Left renal pelvis (tissue), 4 donors: ENCODE measurements at regions not wholly inside any gene's neighbourhood (a gene's known extent, or its start where the extent isn't known, plus 50 kb on each side); places are given as distances from the start of the nearest gene placed in this dataset.
"Not testable (repeated sequence)": the region's sequence is repeated elsewhere in the genome, so short reads cannot be mapped to it uniquely, and the experiment has no call there.

Experiments used
- DNase-seq, 4 donors: peaks; one replicate each; pipeline ENCODE4 v3.0.0-alpha.2; 2013; ENCODE audit warnings: low read depth in 4 of 4, low spot score in 3 of 4

DNA sequence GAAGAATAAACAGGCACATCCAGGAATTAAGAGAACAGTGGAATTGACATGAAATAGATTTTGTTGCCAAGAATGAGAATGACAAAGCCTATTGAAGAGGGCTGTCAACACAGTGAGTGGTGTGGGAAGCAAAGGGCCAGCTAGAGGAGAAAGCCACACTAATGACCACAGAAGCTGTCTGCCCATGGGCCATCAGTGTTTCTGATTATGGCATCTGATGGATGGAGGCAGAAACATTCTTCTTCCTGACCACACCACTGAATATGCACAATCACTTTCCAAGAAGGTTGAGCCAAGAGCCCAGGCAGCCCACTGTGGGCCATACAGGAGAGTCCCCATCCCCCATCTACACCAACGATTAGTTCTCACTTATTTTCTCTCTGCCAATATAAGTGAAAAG lies 146.0 kb upstream of the SH3BP4 start:
- no peak for DNase-seq

DNA sequence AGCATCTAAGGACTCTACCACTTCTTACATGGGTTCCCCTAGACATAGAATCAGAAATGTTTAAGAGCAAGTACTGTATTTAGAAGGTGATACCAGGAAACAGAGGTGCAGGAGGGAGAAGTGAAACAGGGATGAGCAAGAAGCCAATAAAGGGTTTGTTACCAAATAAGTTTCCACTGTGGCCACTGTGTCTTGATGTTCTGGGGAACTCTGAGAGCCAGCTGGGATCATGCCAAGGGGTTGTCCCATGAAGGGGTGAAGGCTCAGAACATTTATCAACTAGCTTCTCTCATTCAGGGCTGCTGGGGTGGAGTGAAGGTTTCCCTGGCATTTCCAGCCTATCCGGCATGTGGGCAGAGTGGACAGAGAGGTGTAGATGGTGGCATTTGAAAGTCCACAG lies 147.1 kb upstream of the SH3BP4 start:
- DNase-seq = no peak

DNA sequence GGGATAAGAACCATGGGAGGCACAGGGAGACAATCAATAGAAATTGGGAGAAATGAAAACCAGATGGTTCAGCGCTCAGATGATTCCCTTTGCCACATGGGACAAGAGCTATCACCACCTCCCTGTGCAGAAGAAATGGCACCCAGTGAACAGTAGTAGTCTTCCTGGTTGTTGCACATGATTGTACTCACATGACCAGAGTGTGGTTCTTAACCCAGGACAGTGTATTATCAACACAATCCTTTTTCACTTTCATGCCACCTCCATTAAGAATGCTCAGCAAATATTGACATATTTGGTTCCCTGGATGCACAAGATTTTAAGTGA lies 149.0 kb upstream of the SH3BP4 start:
- DNase-seq = no peak

DNA sequence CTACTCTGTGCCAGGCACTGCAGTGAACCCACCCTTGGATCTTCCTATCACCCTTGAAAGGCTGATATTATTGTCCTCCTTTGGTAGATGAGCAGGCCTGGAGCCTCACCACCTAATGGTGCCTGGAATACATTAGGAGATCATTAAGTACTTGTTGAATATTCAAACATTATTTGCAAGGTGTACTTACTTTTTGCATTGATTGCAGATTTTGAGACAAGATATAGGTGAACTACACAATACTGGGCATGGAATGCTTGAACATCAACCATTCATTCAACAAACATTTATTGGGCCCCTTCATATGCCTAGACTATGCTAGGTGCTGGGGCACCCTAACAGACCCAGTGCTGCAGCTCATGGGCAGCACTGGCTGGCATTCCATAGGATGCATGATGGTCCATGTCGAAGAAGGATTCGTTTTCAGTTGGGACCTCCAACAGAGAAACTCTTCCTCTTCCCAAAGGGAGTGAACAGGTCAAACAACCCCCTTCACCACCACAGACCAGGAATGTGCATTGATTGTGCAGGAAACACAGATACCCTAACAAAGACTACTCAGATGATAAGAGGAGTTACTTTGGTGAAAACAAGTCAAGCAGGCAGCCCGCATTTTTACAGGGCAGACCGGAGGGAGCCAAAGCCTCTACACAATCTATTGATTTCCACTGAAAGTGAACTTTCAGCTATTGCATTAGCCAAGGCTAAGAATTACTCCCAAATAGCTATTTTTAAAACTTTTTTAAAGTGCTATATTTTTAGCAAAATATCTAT lies 149.6 kb upstream of the SH3BP4 start:
- no peak for DNase-seq

DNA sequence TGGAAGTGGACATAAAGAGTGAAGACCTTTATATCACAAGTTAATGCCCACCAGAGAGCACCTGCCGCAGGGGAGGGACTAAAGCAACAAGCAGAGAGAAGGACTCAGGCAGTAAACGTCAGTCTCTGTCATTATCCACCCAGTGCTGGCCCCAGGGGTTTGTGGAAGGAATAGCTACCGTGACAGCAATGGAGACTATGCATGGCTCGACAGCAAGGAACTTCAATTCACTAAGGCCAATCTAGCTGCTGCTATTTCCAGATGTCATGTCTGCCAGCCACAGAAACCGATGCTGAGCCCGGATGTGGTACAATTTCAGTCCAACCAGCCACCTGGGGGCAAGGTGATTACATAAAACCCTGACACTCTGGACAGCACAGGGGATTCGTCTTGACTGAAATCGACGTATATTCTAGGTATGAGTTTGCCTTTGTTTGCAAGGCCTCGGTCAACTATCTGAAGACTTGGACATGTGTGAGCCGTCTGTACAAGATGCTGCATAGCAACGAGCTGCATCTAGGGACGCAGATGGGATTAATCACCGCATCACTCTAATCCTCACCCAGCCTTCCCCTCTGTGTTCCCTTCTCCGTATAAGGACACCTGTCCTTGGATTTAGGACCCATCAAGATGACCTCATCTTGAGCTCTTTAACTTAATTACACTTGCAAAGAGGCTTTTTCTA lies 154.1 kb upstream of the SH3BP4 start:
- no peak for DNase-seq

DNA sequence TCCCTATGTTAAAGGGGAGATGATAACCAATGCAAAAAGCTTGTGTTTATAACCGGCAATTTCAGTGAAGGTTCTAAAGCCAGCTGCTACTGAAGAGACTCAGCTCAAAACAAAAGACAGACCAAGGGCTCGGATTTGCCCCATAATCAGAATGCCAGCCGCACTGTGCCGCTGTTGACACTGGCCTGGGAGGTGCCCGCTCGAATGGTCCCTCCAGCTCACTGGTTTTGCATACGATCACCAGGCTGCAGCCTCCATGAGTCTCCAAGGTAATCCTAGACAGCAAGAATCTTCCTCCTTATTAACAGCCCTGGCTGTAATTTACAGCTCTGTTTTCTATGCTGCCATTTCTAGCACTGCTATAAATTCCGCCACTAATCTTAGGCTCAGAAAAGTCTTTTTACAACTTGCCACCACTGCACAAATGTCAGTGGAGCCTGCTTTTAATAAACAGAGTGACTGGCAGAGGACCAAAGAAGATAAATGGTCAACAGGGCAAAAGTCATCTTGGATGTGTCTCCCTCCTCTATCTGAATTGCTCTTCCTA lies 155.7 kb upstream of the SH3BP4 start:
- peak in 3 of 4 donors; percentile 22 to 62 (median 41) for DNase-seq

DNA sequence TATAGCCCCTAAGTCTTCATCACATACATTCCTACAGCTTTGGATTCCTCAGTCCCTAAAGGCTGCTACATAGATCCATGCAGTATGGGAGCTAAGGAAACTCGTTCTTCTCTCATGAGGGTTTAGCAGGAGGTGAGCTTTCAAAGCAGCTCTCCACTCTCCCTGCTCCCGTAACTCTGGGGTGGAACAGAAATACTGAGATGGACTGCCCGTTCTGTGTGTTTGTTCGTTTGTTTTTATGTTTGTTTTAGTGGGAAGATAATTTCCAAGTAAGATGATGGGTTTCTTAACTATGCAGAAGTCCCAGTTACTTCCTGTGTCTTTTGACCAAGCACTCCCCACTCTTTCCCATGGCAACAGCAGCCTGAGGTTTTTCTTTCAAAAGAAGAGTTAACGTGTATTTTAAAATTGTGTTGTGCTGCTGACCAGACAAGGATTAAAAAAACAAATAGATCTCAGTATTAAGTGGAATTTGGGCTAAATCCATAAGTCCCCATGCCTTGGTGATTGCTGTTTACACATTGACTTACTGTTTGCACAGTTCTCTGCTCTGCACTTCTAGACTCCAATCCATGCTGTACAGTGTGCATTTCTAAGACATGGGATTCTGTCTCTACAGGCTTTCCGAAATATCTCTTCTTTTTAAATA lies 156.4 kb upstream of the SH3BP4 start:
- no peak for DNase-seq

DNA sequence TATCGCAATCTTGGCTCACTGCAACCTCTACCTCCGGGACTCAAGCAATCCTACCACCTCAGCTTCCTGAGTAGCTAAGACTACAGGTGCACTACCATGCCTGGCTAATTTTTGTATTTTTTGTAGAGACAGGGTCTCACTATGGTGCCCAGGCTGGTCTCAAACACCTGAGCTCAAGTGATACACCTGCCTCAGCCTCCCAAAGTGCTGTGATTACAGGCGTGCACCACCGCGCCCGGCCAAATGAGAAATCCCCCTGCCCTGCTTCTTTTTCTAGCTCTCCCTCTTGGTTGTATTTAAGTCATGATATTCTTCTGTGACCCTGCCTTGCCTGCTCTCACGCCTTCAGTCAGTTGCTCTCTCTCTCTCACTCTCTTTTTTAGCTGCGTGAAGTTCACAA lies 157.0 kb upstream of the SH3BP4 start:
- DNase-seq = no peak

DNA sequence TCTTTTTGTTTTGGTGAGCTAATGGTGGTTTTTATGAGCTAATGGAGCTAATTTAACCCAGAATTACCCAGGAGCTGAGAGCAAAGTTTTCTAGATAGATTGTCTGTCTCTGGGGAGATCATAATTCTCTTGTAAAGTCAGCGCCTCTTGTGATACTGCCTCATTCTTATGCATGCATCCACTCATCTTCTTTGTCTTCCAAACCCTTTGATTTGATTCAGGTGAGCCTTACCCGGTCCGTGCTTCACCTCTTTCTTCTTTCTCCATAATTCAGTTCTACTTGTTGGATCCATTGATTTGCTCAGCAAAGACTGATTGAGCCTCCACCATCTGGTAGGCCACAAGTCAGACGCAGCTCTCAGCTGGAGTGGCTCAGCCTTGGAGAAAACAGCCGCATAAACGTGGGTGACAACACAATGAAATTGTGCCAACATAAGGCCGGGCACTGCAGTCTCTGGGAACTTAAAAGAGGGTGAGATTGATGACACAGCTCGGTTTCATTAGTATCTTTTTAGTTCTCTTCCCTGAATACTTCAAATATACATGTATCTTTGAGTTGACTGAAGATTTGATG lies 158.5 kb upstream of the SH3BP4 start:
- no peak for DNase-seq

DNA sequence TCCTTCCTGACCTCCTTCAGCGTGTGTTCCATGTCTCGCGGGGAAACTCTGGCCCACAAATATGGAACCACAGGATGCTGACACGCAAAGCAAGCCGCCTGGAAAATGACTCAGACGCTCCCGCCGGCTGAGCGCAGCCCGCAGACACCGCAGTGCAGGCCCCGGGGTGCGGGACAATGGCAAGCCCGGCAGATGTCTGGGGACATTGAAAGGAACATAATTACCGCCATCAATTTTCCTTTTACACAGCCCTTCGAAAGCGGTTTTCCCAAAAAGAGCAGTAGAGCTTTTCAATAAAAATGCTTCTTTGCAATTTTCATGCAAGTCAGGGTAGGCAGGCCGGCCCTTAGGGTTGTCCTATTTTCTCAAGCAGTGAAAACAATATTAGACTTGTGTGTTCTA lies 159.2 kb upstream of the SH3BP4 start:
- no peak for DNase-seq

DNA sequence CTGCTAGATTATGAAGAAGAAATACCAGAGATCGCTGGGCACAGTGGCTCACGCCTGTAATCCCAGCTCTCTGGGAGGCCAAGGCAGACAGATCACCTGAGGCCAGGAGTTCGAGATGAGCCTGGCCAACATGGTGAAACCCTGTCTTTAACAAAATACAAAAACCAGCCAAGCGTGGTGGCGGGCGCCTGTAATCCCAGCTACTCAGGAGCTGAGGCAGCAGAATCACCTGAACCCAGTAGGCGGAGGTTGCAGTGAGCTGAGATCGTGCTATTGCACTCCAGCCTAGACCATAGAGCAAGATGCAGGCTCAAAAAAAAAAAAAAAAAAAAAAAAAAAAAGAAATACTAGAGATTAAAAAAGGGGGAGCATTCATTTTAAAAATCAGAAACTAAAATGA lies 159.7 kb upstream of the SH3BP4 start:
- not testable (repeated sequence) for DNase-seq

DNA sequence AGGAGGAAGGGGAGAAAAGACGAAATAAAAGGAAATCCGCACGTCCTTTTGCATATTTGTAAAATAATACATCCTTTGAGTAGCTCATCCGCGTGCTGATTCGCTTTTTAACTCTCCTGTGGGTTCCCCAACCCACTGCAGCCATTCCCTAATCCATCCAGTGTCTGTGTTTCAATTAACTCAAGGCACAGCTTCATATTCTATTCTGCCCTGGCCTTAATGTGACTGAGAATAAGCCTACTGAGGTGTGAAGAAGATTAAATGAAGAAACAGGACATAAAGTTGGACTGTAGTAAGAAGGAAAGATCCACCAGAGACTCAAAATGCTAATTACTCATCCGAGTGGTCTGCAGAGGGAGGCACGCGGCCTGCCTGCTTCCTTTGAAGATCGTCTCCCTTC lies 161.4 kb upstream of the SH3BP4 start:
- no peak for DNase-seq

DNA sequence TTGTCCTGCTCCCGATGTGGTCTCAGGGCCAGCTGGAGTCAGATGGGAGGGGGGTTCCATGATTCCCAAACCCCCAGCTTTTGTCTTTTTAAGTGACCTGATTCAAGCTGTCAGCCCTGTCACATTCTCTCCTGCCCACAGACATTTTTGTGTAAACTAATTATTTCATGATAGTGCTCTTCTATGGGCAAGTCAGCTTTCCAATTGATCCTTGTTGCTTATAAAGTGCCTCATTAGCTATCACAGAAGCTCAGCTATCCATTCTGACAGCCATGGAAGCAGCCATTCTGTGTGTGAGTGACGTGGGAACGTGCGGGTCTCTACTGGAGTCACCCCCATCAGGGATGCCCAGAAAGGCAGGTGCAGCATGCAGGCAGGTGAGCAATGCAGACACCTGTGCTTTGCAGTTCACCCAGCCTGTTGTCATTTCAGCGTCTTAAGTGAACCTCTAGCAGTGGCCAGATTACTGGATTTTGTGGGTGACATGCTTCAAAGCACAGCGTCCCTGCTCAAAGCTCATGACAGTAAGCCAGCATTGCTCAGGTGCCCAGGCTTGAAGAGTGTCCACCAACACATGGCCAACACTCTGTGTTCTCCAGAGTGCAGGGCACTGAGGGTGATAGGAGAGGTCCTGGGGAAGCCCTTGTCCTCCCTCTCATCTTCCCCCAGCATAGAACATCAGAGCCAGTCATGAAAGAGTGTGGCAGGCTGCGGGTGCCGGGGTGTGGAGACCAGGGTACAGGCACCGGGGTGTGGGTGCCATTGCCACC lies 162.1 kb upstream of the SH3BP4 start:
- DNase-seq = no peak

DNA sequence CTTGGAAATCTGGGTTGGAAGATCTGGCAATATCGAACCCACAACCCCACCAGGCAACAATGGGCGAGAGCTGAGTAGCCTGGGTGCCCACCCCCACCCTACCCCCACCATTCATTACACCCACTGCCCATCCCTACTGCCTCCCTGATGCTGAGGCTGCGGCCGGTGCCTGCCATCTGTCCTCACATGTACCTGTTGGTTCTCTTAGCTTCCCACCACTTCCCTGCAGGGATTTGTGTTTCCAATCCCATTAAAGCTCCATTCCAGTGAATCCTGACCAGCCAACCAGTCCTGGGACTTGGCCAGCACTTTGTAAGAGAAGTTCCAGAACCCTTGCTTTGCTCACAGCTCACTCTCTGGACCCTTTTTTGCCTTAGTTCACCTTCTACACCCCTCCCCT lies 163.0 kb upstream of the SH3BP4 start:
- DNase-seq = no peak

DNA sequence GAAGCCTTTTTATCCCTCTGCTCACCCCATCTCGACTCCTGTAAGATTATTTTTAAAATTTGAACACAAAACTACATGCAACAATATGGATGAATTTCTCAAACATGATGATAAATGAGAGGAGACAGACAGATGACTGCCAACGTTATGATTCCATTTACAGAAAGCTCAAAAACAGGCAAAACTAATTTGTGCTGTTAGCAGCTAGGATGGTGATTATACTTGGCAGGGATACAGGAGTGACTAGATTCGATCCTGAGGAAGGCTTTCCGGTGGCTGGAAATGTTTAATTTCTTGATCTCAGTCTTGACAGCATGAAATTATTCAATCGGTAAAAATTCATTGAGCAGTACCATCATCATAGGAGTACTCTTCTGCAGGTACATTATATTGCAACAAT lies 163.4 kb upstream of the SH3BP4 start:
- no peak for DNase-seq

DNA sequence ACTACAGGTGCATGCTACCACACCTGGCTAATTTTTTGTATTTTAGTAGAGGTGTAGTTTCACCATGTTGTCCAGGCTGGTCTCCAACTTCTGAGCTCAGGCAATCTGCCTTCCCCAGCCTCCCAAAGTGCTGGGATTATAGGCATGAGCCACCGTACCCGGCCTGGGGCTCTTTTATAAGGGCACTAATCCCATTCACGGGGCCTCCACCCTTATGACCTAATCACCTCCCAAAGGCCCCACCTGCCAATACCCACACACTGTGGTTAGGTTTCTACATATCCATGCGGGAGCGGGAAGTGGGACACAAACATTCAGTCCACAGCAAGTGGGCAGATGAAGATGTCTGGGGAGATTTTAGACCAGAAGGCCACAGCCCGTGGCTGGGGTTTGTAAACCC lies 164.7 kb upstream of the SH3BP4 start:
- DNase-seq = no peak

DNA sequence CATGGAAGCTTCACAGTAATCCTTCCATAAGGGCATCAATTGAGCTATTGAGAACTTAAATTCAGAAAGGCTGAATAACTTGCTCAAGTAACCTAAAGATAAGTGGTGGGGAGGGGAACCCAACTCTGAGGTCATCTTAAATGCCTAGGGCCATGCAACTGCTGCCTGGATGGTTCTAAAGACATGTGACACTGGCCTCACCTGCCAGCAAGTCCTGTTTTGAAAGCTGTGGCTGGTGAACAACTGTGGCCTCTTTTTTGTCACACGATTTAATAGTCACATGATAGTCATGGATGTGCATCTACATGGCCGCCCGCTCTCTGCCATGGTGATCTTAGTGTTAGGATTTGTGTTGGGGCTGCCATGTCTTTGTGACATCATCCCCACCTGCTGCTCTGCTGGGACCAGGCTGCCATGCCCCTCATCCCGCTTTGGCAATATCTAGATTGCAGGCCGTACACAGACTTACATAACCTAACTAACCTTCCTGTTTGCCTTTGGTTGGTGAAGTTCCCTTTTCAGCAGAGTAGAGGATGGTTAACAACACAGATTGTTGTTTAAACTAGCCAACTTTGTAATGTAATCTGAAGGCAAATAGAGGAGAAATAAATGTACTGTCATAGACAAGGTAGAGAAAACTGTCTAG lies 177.9 kb upstream of the SH3BP4 start:
- no peak for DNase-seq

DNA sequence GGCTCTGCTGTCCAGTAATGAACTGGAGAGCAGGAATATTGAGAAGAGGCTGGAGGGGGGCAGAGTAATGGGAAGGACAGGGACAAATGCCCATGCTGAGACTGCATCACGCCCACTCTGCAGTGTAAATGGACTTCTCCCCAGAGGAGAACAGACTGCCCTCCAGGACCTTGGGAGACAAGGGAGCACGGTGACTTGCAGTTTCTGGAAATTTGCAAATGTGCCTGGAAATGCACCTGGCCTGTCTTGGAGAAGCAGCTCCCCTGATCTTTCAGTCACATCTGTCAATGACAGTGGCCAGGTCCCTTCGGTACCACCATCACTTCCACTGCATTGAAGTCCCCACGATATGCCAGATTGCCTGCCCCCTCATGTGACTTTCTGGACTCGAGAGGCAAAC lies 178.7 kb upstream of the SH3BP4 start:
- no peak for DNase-seq

DNA sequence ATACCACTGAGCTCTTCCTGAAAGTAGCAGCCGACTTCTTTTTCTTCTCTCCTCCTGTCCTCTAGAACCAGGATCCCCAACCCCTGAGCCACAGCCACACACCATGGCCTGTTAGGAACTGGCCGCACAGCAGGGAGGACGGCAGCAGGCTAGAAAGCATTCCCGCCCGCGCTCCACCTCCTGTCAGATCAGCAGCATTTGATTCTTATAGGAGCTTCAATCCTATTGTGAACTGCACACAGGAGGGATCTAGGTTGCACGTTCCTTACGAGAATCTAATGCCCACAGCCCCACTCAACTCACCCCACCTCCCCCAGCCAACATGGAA lies 179.1 kb upstream of the SH3BP4 start:
- no peak for DNase-seq

DNA sequence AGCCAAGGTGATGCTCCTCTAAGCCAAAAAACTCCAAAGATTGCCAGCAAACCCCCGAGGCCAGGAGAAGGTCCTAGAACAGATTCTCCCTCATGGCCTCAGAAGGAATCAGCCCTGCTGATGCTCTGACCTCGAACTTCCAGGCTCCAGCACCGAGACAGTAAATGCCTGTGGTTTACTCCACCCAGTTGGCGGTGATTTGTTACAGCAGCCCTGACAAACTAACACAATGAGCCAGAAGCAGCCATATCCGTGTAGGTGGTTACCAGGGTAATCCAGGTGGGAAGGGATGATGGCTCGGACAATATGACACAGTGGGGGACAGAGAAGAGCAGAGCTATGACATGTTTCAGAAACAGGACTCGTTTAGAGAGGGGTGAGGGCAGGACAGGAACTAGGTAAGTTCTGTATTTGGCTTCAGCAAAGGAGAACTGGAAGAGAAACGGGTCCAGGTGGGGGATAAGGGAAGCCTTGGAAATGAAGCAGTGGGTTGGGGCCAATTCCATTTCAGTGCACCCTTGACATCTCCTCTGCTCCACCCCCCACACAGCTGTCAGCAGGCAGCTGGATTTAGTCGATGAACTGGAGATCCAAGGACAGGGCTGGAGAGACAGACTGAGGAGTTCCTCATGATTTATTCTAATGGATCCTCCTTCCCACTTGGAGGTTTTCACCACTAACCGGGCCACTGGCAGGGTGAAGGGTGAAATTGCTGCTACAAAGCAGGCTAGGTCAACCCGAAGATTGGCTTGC lies 179.7 kb upstream of the SH3BP4 start:
- DNase-seq = no peak
